NCI-H2029 treated with DMSO at 0.1 percent for 48 hours (cell line): ENCODE measurements at regions not wholly inside any gene's neighbourhood (a gene's known extent, or its start where the extent isn't known, plus 50 kb on each side); places are given as distances from the start of the nearest gene placed in this dataset.
"Not testable (repeated sequence)": the region's sequence is repeated elsewhere in the genome, so short reads cannot be mapped to it uniquely, and the experiment has no call there.

Experiments
- DNase-seq: peaks from one replicate; lab custom pipeline; 2025; lab: John Stamatoyannopoulos, UW

- DNase-seq = no peak
These were observed 357.2 kb downstream of the DLEU7 start for GRCh38 chr13:50485979-50486935.

- DNase-seq = no peak
These were observed 349.8 kb downstream of the DLEU7 start for GRCh38 chr13:50493683-50494082.

DNA sequence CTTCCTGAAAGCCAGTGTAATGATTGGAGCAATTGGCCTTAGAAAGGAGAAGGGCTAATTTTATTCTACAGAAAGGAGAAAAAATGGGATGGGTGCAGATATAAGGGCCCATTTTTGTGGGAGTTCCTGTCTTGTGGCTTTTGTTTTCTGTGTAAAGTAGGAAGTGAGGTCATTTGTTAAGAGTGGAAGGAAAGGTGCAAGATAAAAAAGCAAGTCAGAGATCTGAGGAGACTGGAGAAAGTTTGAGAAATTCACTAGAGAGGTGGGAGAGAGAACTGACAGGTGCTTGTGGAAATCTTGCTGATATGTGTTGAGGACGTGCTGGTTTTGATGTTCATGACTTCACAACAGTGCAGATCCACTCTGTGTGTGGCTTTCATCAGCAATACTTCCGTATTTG, 349.4 kb downstream of the DLEU7 start:
- no peak for DNase-seq

GRCh38 chr13:50503212-50503611, 340.3 kb downstream of the DLEU7 start:
- not testable (repeated sequence) for DNase-seq

GRCh38 chr13:50509167-50509566, 334.3 kb downstream of the DLEU7 start:
- no peak for DNase-seq

DNA sequence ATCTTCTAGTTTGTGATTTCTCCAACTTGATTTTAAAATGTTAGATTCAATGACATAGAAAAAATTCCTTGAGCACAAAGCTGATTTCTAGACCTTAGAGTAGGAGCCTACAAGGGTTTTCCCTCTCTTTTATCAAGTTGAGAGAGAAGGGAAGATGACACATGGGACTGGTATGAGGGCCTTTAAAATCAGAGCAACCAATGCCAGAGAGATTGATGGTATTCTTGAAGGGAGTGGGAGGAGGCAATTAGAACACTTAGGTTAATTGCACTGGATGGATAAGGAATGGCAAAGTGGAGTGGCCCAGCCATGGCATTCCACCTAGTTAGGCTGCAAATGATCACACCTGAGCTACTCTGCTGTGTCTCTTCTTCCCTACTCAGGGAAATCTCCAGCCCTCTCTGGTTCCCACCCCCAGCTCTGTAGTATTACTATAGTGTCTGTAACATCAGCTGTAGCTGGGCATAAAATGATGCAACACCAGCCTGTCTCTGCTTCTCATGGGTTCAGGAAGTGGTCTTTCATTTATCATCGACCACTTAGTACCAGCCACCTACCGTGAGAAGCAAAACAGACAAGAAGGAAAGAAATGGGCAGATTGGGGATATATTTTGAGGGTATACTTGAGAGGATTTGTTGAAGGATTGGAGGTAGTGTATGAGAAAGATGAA, 333.6 kb downstream of the DLEU7 start:
- DNase-seq = no peak

- DNase-seq = not testable (repeated sequence)
These were observed 332.5 kb downstream of the DLEU7 start for GRCh38 chr13:50510885-50511545.

DNA sequence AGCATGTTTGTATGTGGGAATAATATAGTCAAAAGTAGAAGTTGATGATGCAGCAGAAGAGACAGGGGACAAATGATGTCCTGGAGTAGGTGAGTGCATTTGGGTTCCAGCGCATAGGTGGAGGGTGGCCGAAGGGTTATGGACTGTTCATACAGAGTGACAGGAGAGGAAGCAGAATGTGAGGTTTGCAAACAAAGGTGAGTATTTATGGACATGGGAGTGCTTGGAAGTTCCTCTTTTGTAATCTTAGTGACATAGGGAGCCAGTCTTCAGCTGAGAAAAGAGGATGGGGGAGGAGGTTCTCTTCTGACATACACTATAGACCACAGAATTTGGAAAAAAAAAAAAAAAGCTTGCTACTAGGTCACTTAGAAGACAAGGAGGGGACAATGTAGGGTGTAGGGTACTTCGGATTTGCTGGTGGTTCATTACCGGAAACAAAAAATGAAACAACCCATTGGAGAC, 331.6 kb downstream of the DLEU7 start:
- no peak for DNase-seq

DNA sequence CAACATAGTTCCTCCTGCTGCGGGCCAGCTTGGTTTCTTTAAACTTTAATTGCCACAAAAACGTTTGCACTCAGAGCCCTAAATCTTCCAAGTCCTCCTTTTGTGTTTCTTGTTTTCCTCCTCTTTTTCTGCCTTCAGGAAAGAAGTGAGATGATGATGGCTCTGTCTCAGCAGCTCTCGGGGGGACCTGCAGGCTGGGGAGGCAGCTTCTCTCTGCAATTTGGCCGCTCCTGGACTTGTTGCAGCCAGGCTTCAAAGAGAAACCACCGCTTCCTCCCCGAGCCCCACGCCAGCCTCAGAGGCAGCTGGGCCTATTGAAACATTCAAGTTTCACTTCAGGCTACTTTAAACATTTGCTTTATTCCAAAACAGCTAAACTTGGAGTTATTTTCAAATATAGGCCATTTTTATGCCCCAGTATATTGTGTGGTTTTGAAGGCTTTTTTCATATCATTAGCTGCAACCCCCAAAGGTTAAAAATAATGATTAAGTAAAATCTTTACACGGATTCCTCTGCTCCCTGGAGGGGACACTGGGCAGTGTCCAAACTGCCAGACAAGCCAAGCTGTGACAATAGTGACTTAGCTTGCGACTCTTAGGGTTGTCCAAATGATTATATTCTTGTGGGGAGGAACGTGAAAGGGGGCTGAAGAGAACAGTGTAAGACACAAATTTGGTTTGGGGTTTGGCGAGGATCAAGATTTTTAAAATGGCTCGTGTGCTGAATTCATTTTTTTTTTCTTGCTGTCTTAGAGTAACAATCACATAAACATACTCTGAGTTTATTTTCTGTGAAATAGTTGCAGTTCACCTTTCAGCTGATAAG, 330.8 kb downstream of the DLEU7 start:
- DNase-seq = no peak

DNA sequence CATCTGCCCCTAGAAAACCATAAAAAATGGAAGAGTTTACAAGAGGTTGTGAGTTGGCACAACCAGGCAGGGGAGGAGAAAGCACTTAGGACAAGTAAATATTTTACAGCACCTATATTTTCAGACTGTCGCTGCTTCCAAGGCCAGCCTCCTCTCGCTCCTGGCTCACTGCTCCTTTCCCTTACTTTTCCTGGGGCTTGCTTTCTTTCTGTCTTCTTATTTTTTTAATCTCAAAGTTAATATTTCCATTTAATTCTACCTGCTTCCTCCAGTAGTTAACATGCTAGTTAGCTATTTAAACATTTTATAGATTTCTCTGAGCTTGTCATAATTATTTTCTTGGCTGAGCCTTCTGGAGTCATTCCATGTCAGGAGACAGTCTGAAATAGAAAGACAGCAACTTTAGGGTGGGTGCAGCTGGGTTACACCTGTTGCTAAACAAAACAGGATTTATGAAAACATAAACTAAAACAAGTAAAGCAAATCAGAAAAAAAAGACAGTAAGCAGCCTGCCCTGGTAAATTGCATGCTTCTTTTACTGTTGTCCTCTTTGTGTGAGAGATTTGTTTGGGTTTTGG, 330.1 kb downstream of the DLEU7 start:
- DNase-seq = no peak

- DNase-seq = no peak
These were observed 329.2 kb downstream of the DLEU7 start for GRCh38 chr13:50514249-50514648.

DNA sequence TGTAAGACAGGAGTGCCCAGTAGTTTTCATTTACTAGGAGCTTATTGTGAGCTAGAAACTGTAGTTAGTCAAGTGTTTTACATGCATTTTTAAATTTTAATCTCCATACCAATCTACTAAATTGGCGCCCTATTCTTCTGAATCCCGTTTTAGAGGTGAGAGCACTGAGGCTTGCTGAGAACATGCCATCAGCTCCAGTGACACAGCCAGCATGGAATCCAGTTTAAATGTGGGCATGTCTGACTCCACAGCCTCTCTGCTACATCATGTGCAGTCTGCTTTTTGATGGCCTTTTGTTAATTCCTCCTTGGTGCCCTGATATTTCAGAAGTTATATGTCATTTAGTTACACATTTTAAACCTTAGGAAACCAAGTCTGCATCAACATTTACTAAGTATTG, 325.4 kb downstream of the DLEU7 start:
- DNase-seq = no peak

DNA sequence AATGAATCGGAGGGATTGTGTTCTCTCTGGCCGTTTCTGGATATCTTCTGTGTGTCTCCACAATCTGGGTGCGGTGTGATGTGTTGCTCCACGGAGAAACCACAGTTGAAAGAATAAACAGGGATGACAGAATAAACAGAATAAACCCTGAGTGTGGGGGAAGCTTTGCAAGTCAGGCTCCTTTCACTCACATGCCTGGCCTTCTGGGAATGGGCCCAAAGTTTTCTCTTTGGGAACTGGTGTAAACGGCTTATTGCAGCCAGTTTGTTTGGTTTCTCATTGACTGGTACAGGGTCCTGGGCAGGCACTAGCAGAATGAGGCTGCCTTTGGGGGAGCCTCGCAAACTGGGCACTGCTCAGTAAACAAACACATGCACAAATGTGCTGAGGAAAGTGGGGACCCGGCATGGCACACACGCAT, 324.7 kb downstream of the DLEU7 start:
- DNase-seq = no peak

DNA sequence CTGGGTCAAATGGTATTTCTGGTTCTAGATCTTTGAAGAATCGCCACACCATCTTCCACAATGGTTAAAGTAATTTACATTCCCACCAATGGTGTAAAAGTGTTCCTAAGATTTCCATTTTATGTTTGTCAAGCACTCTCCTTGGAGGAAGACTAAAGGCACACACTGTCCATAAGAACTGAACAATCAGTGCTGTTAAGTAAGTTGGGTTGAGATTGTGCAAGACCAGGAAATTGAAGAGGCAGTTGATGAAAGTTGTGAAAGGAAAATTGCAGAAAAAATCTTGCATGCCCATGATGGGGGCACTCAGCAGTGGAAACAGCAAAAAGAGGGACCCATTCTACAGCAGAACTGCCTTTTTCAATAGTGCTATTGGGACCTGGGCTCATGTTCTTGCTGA, 323.6 kb downstream of the DLEU7 start:
- no peak for DNase-seq

GRCh38 chr13:50521006-50521830, 322.3 kb downstream of the DLEU7 start:
- DNase-seq = no peak

- no peak for DNase-seq
These were observed 321.7 kb downstream of the DLEU7 start for GRCh38 chr13:50521831-50522149.

DNA sequence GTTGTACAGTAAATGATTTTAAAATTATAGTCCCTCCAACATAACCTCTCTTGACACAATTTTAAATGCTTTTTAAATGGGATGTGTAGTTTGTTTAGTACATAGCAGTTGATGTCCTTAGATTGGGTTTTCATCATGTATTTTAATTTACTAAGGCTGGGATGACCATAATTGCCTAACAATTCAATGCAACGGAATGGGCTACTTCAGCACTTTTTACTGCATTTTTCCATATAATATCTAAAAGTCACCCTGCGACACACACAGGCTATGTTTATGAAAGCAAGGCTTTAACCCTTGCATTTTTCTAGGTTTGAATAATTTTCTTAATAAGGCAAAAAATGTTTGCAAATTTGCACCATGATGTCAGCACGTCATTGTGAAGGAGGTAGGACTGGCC, 321.0 kb downstream of the DLEU7 start:
- DNase-seq = no peak

DNA sequence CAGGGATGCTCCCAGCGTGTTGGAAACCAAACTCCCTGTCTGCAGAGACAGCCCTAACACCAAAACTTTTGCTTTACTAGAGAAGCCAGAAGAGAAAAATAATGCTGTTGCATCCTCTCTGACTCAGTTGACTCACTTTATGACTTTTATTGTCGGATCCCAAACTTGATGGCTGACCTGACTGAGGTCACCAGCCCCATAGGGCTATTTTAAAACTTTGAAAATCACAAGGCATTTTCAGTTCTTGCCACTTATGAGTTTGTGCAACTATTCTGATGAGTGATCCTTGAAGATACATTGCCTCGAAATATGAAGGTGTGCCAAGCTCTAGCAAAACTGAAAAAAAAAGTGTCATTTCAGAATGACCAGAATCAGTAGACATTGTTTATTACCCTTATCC, 320.2 kb downstream of the DLEU7 start:
- no peak for DNase-seq

GRCh38 chr13:50524560-50524959, 318.9 kb downstream of the DLEU7 start:
- no peak for DNase-seq

DNA sequence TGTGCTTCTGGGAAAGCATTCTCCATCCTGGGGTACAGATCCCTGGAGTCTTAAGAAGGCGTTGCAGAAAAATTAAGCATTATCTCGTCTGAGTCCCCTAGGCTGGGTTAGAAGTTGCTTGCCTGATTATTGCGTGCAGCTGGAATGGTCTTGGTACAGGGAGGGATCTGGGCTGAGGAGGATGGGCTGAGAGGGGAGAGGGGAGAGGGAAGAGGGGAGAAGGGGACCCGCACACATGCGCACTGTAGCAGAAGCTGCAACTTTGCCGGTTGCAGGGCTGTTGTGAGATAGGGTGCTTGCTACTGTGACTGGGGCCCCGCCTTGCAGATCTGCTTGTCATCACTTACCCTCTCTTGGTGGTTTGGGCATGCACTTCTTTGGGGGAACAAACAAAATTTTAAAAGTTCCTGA, 316.8 kb downstream of the DLEU7 start:
- no peak for DNase-seq

- DNase-seq = no peak
These were observed 316.3 kb downstream of the DLEU7 start for GRCh38 chr13:50527188-50527587.
